Activated CD4-positive, CD25-positive, alpha-beta regulatory T cell treated with anti-CD3 and anti-CD28 coated beads, Interleukin-2, amount 50 U/mL, for 24 hours (primary cell): ENCODE measurements at regions not wholly inside any gene's neighbourhood (a gene's known extent, or its start where the extent isn't known, plus 50 kb on each side); places are given as distances from the start of the nearest gene placed in this dataset.
A peak's percentile ranks its signal among the peaks of the same experiment; 100 is the strongest.

ENCODE experiments used
- ATAC-seq, 2 donors: fragments of 150-1000 bp; cut with Tn5 transposase; one replicate each; pipeline ENCODE4 v1.10.0; 2021; ENCODE audit warnings: mild to moderate bottlenecking in 1 of 2, moderate library complexity in 1 of 2

GRCh38 chr9:89984214-89984613 lies 379.4 kb downstream of the GADD45G start:
- peak; percentile 27 to 53 for ATAC-seq

DNA sequence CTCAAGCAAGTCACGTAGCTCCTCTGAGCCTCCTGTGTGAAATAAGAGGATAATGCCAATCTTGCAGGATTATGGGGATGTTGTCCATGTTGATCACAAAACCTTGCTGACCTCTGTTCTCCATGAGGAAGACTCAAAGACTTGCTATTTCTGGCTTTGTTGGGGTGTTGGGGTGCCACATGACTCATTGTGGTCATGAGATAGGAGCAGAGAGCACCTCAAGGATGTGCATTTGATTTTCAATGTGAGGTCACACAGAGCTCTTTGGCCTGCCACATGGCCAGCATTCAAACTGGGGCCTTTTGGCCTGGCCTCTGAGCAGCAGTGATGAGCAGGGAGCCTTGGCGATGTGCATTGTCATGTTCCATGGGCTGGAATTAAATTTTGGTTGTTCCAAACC lies 380.3 kb downstream of the GADD45G start:
- ATAC-seq = no peak

GRCh38 chr9:89986190-89986589 lies 381.4 kb downstream of the GADD45G start:
- peak; percentile 57 to 63 for ATAC-seq

DNA sequence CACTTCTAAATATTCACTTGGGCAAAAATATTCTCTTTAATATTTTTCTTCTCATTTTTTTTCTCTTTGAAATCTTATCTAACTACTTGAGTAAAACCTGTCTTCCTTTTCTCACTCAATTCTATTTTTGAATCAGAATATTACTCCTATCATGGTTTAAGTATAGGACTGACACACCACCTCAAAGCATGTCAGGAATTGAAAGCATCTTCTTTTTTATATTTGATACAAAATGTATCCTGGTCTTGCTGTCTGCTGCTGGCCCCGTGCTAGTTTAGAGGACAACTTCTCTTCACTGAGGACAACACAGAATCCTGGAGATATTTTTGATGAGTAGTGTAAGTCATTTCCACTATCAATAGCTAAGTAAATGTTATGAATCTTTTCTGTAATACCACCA lies 383.6 kb downstream of the GADD45G start:
- no peak for ATAC-seq

DNA sequence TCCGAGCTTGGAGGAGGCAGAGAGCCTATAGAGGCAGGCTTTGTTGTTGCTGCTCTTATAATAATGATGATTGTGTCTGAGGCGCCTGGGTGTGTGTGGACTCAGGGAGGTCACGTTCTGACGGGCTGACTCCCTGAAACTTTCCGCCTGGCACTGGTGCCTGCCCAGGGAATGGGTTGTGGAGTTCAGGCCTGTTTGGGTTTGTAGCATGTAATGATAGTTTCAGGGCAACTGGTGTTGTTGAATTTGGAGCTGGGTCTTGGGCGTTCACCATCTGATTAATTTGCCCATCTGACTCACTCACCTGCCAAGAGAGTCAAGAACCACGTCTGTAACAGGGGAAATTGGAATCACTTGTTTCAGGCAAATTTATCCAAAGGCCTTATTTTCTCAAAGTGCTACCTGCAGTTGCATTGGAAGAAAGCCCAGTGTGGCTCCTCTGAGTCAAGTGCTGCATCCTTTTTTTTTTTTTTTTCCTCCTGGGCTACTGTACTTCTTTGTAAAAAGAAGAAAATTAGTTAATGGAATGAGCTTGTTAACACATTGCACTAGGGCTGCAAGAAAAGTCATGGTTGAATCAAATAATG lies 386.5 kb downstream of the GADD45G start:
- ATAC-seq = no peak

DNA sequence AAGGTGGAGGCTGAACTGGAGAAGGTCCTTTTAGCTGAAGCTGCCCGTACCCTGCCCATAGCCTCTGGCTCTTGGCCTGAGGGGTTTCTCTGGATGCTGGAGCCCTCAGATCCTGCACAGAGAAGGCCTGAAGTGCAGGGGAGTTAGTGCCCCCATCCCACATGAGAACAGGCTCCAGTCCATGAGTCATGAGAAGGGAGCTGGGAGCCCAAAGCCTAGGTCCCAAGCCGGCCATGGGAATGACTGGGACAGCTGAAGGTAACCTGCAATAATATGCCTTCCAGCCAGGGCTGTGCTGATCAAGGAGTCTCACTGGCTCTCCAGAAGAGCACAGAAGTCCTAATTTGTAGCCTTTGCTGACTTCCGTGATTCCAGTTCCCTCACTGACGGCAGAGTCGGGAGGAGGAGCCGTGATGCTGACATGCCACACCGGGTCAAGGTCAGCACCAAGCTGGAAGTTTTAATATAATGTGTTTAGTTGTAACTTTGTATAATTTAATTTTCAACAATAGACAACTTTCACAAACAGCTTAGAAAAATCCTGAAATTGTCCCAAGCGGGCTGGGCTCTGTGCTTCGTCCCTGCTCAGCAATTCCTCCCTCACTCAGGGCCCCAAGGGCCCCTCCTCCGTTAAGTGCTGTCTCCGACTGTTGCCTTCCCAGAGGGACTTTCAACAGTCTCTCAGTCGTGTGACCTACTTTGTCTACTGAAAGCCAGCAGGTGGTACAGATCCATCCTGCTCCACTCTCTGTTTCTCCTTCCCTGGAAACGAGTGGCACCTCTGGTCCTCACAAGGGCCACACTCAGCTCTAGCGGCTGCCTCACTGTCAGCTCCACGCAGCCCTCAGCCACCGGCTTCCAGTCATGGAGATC lies 387.8 kb downstream of the GADD45G start:
- ATAC-seq = no peak

DNA sequence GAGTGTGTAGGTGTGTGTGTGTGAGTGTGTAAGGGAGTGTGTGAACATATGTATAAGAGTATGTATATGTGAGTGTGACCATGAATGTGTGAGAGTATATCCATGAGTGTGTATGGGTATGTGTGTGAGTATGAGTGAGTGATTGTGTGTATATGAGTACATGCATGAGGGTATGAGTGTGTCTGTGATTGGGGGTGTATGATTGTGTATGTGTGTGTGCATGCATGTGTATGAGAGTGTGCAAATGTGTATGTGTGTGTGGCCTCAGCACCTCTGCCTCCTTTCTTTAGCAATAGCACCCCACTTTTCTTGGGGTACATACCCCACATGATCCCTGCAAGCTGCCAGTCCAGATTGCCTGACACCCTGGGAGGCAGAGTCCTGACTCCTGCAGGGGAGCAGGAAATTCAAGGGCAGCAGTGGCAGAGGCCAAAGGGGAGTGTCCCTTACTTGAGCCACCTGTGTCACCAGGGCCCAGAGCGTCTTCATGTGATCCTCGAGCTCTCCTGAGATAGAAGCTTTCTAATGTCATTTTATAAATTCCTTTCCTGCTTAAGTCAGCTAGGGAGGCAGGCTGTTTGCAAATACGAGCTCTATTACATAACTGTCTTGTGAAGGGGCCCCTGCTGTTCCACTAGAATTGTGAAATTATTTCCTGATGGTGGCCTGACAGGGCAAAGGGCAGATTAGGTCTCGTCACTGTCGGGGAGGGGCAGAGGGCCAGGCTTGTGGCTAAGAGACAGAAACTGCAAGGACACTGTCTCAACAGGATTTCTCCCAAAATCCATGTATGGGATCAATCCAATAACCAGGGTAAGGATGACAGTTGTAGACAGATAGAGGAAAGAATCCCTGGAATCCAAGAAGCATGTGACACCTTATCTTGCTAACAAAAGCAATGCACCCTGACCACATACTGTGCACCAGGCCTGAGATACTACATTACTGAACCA lies 389.1 kb downstream of the GADD45G start:
- no peak for ATAC-seq

- ATAC-seq = no peak
Measured at GRCh38 chr9:89994988-89995613, 390.3 kb downstream of the GADD45G start.

DNA sequence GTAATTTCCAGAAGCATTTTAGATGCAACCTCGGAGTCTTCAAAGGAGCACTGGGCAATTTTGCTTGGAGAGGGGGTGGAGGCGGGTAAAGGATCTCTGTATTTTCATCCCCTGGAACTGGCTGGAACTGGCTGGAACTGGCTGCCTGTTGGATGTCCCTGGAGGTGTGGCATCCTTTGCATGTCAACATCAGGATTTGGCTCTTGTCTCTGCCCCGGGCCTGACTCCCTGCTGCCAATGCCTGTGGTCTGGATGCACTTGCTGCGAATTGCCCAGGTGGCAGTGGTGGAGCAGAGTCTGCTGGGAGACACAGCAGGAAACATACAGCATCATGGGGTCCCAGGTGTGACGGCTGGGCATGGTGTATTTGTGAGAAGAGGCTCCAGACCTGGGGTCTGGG lies 391.3 kb downstream of the GADD45G start:
- ATAC-seq = no peak

- ATAC-seq = no peak
Measured at GRCh38 chr9:89996773-89997172, 392.0 kb downstream of the GADD45G start.

- ATAC-seq = no peak
Measured at GRCh38 chr9:89998633-89999032, 393.8 kb downstream of the GADD45G start.

DNA sequence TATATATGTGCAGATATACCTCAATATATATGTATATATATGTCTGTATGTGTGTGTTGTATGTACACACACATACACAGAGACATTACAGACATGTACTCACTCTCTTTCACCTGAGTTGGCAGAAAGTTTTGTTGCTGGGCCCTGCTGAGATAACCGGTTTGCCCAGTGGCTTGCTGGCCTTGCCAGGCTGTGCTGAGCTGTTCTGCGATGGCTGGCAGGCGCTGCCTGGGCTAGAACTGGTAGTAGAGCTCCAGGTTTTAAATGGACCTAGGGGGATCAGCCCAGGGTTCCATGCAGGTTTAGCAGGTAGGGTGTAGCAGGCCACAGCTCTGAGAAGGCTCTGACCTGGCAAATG lies 394.3 kb downstream of the GADD45G start:
- ATAC-seq = peak in 1 of 2 donors; percentile 14

- peak; percentile 82 to 88 for ATAC-seq
Measured at GRCh38 chr9:89999534-90000370, 394.9 kb downstream of the GADD45G start.

DNA sequence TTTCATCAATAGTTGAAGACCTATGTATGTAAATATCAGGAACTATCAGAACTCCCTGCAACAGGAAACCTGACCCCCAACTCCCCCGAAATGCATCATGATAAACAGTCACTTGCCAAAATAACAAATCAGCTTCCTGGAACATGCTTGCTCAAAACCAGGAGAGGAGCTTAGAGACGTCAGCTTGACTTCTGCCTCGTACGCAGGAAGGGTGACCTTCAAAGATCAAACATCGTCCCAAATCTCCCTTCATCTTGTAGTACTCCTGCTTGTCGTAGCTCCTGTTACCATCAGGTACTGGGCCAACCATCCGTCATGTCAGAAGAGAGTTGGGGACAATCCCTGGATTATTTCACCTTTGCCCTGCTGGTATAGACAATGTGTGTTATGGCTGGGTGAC lies 396.1 kb downstream of the GADD45G start:
- no peak for ATAC-seq

DNA sequence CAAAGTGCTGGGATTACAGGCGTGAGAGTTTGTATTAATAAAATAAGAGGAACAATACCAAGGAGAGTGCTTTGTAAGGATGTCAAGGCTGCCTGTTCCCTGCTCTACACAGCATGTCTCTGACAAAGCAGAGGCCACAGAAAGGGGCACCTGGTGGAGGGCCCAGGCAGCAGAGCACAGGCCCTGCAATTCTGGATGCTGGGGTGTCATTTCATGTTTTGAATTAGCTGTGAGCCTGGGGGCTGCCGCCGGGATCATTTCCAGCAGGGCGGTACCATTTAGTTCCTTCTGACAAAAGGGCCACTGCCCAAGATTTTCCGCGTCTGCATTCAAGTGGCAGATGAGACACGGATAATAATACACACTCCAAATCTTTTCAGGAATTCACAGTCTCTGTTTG lies 396.9 kb downstream of the GADD45G start:
- ATAC-seq = no peak

GRCh38 chr9:90002397-90003271 lies 397.8 kb downstream of the GADD45G start:
- no peak for ATAC-seq

DNA sequence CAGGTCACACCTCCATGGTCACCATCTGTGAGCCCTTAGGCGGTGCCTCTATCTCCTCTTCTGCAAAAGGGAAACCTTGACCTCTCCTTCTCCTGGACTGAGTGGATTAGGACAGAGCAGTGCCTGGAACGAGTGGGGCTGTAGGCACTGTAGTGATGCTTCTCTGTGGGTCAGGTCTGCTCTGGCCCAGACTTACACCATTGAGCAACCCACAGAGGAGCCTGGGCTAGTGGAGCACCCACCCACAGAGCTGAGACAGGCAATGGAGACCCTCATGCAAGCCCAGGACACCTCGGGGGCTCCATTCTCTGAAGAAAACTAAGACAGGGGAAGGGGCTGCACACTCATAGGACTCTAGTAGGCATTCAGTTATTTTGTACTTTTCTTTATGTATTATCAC lies 400.6 kb downstream of the GADD45G start:
- no peak for ATAC-seq

GRCh38 chr9:90007516-90008440 lies 403.0 kb downstream of the GADD45G start:
- no peak for ATAC-seq

DNA sequence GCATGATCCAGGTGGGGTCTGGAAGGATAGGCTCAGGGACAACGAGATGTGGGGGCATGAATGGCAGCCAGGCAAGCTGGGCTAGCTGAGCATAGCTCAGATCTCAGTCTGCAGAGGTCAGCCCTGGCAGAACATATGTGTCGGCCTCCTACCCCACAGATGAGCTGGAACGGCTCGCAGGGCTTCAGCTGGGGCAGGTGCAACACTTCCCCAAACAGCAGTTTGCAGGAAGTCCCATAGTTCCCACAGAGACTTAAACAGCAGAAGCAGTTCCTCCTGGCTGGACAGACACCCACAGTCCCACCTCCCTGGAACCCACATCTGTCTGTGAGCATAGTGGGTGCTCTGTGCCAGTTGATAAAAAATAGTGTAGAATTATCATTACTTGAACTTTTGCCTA lies 404.6 kb downstream of the GADD45G start:
- no peak for ATAC-seq

DNA sequence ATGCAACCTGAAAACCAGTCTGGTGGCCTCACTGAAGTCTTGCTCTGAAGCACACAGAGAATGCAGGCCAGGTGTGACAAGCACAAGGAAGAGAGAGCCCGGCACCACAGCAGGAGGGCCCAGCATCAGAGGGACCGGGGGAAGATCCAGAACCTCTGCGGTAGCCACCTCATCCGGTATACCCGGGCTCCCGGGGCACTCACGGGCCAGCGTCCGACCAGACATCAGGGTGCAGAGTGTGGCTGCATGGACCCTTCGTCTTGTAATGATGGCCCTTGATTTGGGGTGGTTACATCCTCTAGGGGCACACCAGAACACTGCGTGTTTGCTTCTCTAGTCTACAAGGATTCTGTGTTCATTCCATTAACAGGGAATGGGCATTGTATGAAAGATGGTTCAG lies 406.0 kb downstream of the GADD45G start:
- no peak for ATAC-seq
